K562 (cell line): ENCODE measurements at regions not wholly inside any gene's neighbourhood (a gene's known extent, or its start where the extent isn't known, plus 50 kb on each side); places are given as distances from the start of the nearest gene placed in this dataset.

ENCODE experiments used
- AFF1 ChIP-seq, 2 experiments: fragments of 450-650 bp; IDR thresholded peaks; 2 replicates each; pipeline ENCODE4 v1.6.1; 2018; ENCODE audit warnings: mild to moderate bottlenecking in 2 of 2, low read depth in 1 of 2; ENCODE audit not compliant: partially characterized antibody in 2 of 2
- BRF2 ChIP-seq: IDR thresholded peaks from 3 replicates; pipeline ENCODE4 v1.6.1; 2011; ENCODE audit warnings: borderline replicate concordance, mild to moderate bottlenecking; ENCODE audit not compliant: insufficient read length, insufficient read depth
- CBFB ChIP-seq: sonication (generic); formaldehyde crosslinking; IDR thresholded peaks from 2 replicates; pipeline ENCODE4 v1.4.0; 2020; ENCODE audit warnings: mild to moderate bottlenecking, missing genetic modification reagents
- SMARCE1 ChIP-seq: fragments of 450-650 bp; IDR thresholded peaks from 2 replicates; pipeline ENCODE4 v1.7.1; 2016; ENCODE audit warnings: mild to moderate bottlenecking
- STAT5A ChIP-seq: IDR thresholded peaks from 2 replicates; pipeline ENCODE4 v1.6.1; 2012; ENCODE audit warnings: low read length, inconsistent platforms, borderline replicate concordance
- TRIM24 ChIP-seq, 2 experiments: fragments of 450-650 bp; IDR thresholded peaks; 2 replicates each; pipeline ENCODE4 v1.6.1; 2016
- ZNF695 ChIP-seq: fragments of 450-650 bp; formaldehyde crosslinking; IDR thresholded peaks from 2 replicates; pipeline ENCODE4 v1.4.0; 2020; ENCODE audit warnings: mild to moderate bottlenecking, moderate library complexity

- no peak for TF ChIP-seq AFF1 (IDR thresholded peaks at IDR 0.05; ENCODE audit: low read depth in 1 of 2, partially characterized antibody in 2 of 2)
- TF ChIP-seq SMARCE1: no peak
- TF ChIP-seq CBFB (CRISPR knock-in tag): no peak
- TF ChIP-seq STAT5A: no peak
- no peak for TF ChIP-seq TRIM24 (IDR thresholded peaks at IDR 0.05)
- no peak for TF ChIP-seq BRF2
- no peak for TF ChIP-seq ZNF695 (CRISPR knock-in tag)
Measured at GRCh38 chr4:157961229-157961990, 211.4 kb downstream of the GASK1B start (continued).
